HCT116 (cell line): ENCODE measurements at regions not wholly inside any gene's neighbourhood (a gene's known extent, or its start where the extent isn't known, plus 50 kb on each side); places are given as distances from the start of the nearest gene placed in this dataset.

Experiments
- ATAC-seq: fragments of 200-7000 bp; cut with Tn5 transposase; 2 replicates; pipeline ENCODE4 v1.9.1; 2020; ENCODE audit warnings: mild to moderate bottlenecking, moderate library complexity
- BruUV-seq: library from RNA; stranded (reverse); fragments of 400-500 nt; replicated peaks from 2 replicates; lab custom pipeline; 2021; lab: Mats Ljungman, UMichigan
- CTCF ChIA-PET: fragments of 300-600 bp; sonication (Branson Sonifier 250); formaldehyde crosslinking; loops from one replicate; lab custom pipeline; 2021; ENCODE audit warnings: antibody characterized with exemption; lab: Charles Lee
- POLR2A ChIA-PET: fragments of 300-600, 350-600 bp; sonication (Branson Sonifier 250); formaldehyde crosslinking; loops from one replicate; lab custom pipeline; 2021; ENCODE audit warnings: antibody characterized with exemption; lab: Charles Lee
- RAD21 ChIA-PET, 2 experiments: fragments of 300-600 bp; sonication (Branson Sonifier 250); formaldehyde crosslinking; loops; one replicate each; lab custom pipeline; 2023; ENCODE audit warnings: low total read pairs in 2 of 2; ENCODE audit not compliant: uncharacterized antibody in 2 of 2, unreplicated experiment in 2 of 2, low non-redundant PET in 1 of 2; lab: Charles Lee
- DNase-seq: peaks from one replicate; pipeline ENCODE4 v3.0.0-alpha.2; 2010; ENCODE audit warnings: low read depth, low spot score
- H2AFZ ChIP-seq: fragments of 200-600 bp; shearing (Covaris generic), sonication (generic); 2 replicates; pipeline ENCODE4 v1.6.1; 2017; ENCODE audit warnings: low read depth, mixed run types, mixed read lengths, antibody characterized with exemption, low read length; ENCODE audit not compliant: poor library complexity, severe bottlenecking
- H3K27ac ChIP-seq: 2 replicates; pipeline ENCODE4 v1.5.1; 2012; ENCODE audit warnings: low read depth, low read length
- H3K27me3 ChIP-seq: fragments of 200-600 bp; sonication (generic); 2 replicates; pipeline ENCODE4 v1.6.1; 2016; ENCODE audit warnings: mixed run types, low read length, mixed read lengths; ENCODE audit not compliant: insufficient read depth
- H3K36me3 ChIP-seq, 2 experiments: fragments of 200-500 bp in 1 of 2; fragments of 200-600 bp in 1 of 2; sonication (Bioruptor generic) in 1 of 2; sonication (generic) in 1 of 2; 2 replicates each; pipeline versions ENCODE4 v1.5.1 to v1.6.1; 2014 to 2016; ENCODE audit warnings: low read length in 2 of 2, inconsistent platforms in 1 of 2, mixed read lengths in 1 of 2, mixed run types in 1 of 2; ENCODE audit not compliant: insufficient read depth in 2 of 2, control insufficient read depth in 1 of 2
- H3K4me1 ChIP-seq, 2 experiments: fragments of 200-600 bp in 1 of 2; sonication (generic) in 1 of 2; 2 replicates each; pipeline versions ENCODE4 v1.5.1 to v1.6.1; 2012 to 2017; ENCODE audit warnings: low read length in 2 of 2, inconsistent platforms in 1 of 2, mild to moderate bottlenecking in 1 of 2, mixed read lengths in 1 of 2, mixed run types in 1 of 2, moderate library complexity in 1 of 2; ENCODE audit not compliant: insufficient read depth in 2 of 2, control insufficient read depth in 1 of 2
- H3K4me2 ChIP-seq: fragments of 200-600 bp; sonication (generic); 2 replicates; pipeline ENCODE4 v1.6.1; 2017; ENCODE audit warnings: mixed run types, low read length, mixed read lengths
- H3K4me3 ChIP-seq, 2 experiments: fragments of 200-600 bp in 1 of 2; sonication (generic) in 1 of 2; replicated peaks in 1 of 2; 2 replicates each; pipeline ENCODE4 v1.5.1; 2011 to 2016; ENCODE audit warnings: low read length in 2 of 2, control low read depth in 1 of 2, low read depth in 1 of 2, mild to moderate bottlenecking in 1 of 2, mixed read lengths in 1 of 2, mixed run types in 1 of 2
- H3K79me2 ChIP-seq: fragments of 200-600 bp; sonication (generic); 2 replicates; pipeline ENCODE4 v1.6.1; 2017; ENCODE audit warnings: mild to moderate bottlenecking, mixed run types, low read length, moderate library complexity, mixed read lengths; ENCODE audit not compliant: insufficient read depth
- H3K9ac ChIP-seq: fragments of 200-600 bp; sonication (generic); 2 replicates; pipeline ENCODE4 v1.6.1; 2016; ENCODE audit warnings: low read length, mixed read lengths
- H3K9me2 ChIP-seq: fragments of 200-600 bp; sonication (generic), shearing (Covaris generic); 2 replicates; pipeline ENCODE4 v1.6.1; 2017; ENCODE audit warnings: mixed run types, mild to moderate bottlenecking, moderate library complexity; ENCODE audit not compliant: insufficient read depth
- H3K9me3 ChIP-seq, 2 experiments: fragments of 200-500 bp in 1 of 2; fragments of 200-600 bp in 1 of 2; sonication (Bioruptor generic) in 1 of 2; sonication (generic) in 1 of 2; 2 replicates each; pipeline ENCODE4 v1.6.1; 2014 to 2017; ENCODE audit warnings: low read length in 2 of 2, mixed read lengths in 2 of 2, inconsistent platforms in 1 of 2, low read depth in 1 of 2, mild to moderate bottlenecking in 1 of 2, mixed run types in 1 of 2, moderate library complexity in 1 of 2; ENCODE audit not compliant: control insufficient read depth in 1 of 2, insufficient read depth in 1 of 2
- H4K20me1 ChIP-seq: fragments of 200-600 bp; sonication (generic), shearing (Covaris generic); 2 replicates; pipeline ENCODE4 v1.6.1; 2017; ENCODE audit warnings: mixed run types, mild to moderate bottlenecking, moderate library complexity; ENCODE audit not compliant: insufficient read depth
- CBX3 ChIP-seq: IDR thresholded peaks from 2 replicates; pipeline ENCODE4 v1.6.1; 2012; ENCODE audit warnings: low read depth
- EGR1 ChIP-seq: IDR thresholded peaks from 2 replicates; pipeline ENCODE4 v1.6.1; 2012; ENCODE audit warnings: low read depth
- ELF1 ChIP-seq: IDR thresholded peaks from 2 replicates; pipeline ENCODE4 v1.6.1; 2012; ENCODE audit warnings: low read depth, borderline replicate concordance
- FOSL1 ChIP-seq: IDR thresholded peaks from 2 replicates; pipeline ENCODE4 v1.6.1; 2012; ENCODE audit warnings: low read depth
- SRF ChIP-seq: IDR thresholded peaks from 2 replicates; pipeline ENCODE4 v1.6.1; 2012; ENCODE audit warnings: low read depth
- ZNF274 ChIP-seq: fragments of 200-500 bp; sonication (Bioruptor generic); IDR thresholded peaks from 2 replicates; pipeline ENCODE4 v1.6.1; 2014; ENCODE audit warnings: mild to moderate bottlenecking, low read depth, low read length, inconsistent platforms
- intact Hi-C: fragments of 100-400 bp; cut with micrococcal nuclease; formaldehyde crosslinking; loops from 2 replicates; pipeline ENCODE4 v1.10.0; 2022
- TF ChIP-seq, protein P1 (sequence below), 3 experiments: fragments of 200-600 bp in 1 of 3; sonication (generic) in 1 of 3; IDR thresholded peaks in 2 of 3; conservative IDR thresholded peaks in 1 of 3; 2 replicates each; pipeline ENCODE4 v1.5.1; 2012 to 2017; ENCODE audit warnings: low read depth in 2 of 3, low read length in 2 of 3, antibody characterized with exemption in 1 of 3, borderline replicate concordance in 1 of 3, control low read depth in 1 of 3, mild to moderate bottlenecking in 1 of 3, mixed read lengths in 1 of 3, mixed run types in 1 of 3, moderate library complexity in 1 of 3; ENCODE audit not compliant: insufficient read depth in 1 of 3
- TF ChIP-seq, protein P2 (sequence below): IDR thresholded peaks from 2 replicates; pipeline ENCODE4 v1.6.1; 2012
- TF ChIP-seq, protein P3 (sequence below): IDR thresholded peaks from 2 replicates; pipeline ENCODE4 v1.6.1; 2012

DNA sequence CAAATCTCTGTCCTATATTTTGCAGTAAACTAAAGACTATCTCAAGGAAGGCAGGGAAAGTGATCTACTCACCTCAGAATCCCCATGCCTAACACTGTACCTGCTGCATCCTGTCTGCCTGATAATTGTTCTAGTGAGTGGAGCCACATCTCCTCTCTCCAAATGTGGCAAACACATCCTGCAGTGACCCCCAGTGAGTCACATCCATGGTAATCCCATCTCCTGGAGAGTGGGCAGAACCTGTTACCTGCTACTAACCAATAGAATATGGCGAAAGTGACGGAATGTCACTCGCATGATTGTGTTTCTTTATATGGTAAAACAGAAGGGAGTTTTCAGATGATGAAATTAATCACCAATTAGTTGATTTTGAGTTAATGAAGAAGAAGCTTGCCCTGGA is 353.8 kb upstream of the DLGAP1 start:
- RAD21 ChIA-PET, result no interaction called here
- intact Hi-C loops, result no loop called here
- POLR2A ChIA-PET, result no interaction called here

DNA sequence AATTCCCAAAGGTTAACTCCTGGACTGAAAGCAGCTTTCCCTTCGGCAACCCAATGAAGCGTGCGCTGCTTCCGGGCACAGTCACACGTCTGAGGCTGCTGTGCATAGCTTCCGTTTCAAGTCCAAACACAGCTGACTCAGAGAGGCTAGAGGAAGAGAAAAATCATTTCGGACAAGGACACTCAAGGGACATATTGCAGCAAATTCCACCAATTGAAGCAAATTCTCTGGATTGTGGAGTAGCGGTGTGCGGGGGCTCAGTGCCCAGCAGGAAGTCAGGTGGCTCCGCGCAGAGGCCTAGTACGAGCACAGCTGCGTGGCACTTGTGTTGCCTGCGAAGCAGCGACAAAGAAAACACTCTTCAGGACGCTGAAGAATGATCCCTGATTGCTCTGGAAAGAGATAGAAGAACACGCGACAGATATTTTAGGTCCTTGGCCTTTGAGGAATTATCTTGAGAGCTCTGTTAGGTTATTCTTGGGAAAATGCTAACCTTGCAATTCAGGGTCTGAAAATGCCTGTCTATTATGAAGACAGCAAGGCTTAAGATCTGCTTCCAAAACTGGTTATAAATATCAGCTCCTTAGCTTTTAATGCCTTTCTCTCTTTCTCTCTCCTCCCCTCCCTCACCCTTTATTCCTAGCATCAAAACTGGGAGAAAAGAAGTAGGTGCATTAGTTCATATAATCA is 352.6 kb upstream of the DLGAP1 start:
- H3K4me3 ChIP-seq, result no peak overlapping the region
- H3K9me2 ChIP-seq, result no peaks in the 10 kb centered on the region
- ChIA-PET CTCF (no interaction called here), RAD21 (no interaction called here)
- H3K27me3 ChIP-seq, result no peaks in the 10 kb centered on the region
- H3K9ac ChIP-seq, result no peak overlapping the region
- H2AFZ ChIP-seq, result no peak overlapping the region
- no peak overlapping the region for H3K27ac ChIP-seq
- no peaks in the 10 kb centered on the region for H4K20me1 ChIP-seq
- no peak for ATAC-seq
- no peaks in the 10 kb centered on the region for H3K4me1 ChIP-seq
- BruUV-seq, result no TSS peak
- no peaks in the 10 kb centered on the region for H3K36me3 ChIP-seq
- TF ChIP-seq CBX3, result no peak
- TF ChIP-seq EGR1, result no peak
- TF ChIP-seq SRF, result no peak
- TF ChIP-seq, protein P1, sequence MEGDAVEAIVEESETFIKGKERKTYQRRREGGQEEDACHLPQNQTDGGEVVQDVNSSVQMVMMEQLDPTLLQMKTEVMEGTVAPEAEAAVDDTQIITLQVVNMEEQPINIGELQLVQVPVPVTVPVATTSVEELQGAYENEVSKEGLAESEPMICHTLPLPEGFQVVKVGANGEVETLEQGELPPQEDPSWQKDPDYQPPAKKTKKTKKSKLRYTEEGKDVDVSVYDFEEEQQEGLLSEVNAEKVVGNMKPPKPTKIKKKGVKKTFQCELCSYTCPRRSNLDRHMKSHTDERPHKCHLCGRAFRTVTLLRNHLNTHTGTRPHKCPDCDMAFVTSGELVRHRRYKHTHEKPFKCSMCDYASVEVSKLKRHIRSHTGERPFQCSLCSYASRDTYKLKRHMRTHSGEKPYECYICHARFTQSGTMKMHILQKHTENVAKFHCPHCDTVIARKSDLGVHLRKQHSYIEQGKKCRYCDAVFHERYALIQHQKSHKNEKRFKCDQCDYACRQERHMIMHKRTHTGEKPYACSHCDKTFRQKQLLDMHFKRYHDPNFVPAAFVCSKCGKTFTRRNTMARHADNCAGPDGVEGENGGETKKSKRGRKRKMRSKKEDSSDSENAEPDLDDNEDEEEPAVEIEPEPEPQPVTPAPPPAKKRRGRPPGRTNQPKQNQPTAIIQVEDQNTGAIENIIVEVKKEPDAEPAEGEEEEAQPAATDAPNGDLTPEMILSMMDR (IDR thresholded peaks at IDR 0.05 in 2 of 3, conservative IDR thresholded peaks at IDR 0.05 in 1 of 3; ENCODE audit: borderline replicate concordance in 1 of 3, insufficient read depth in 1 of 3, low read depth in 2 of 3, low read length in 2 of 3), result no peak
- TF ChIP-seq, all 23 proteins: peak for 0
- POLR2A ChIA-PET, result no interaction called here
- no peak overlapping the region for H3K4me2 ChIP-seq
- DNase-seq, result no peak
- H3K79me2 ChIP-seq, result no peaks in the 10 kb centered on the region
- intact Hi-C loops, result no loop called here
- H3K9me3 ChIP-seq, result peaks cover 16 to 33% of the 10 kb centered on the region in 2 experiments; a peak in 3 of 4 replicates

More for the DNA sequence above, 353.8 kb upstream of the DLGAP1 start:
- no peak for DNase-seq
- no peaks in the 10 kb centered on the region for H4K20me1 ChIP-seq
- H3K9me2 ChIP-seq, result no peaks in the 10 kb centered on the region
- H3K36me3 ChIP-seq, result no peaks in the 10 kb centered on the region
- ATAC-seq, result no peak
- no peak overlapping the region for H3K27ac ChIP-seq
- no TSS peak for BruUV-seq
- TF ChIP-seq, protein P2, sequence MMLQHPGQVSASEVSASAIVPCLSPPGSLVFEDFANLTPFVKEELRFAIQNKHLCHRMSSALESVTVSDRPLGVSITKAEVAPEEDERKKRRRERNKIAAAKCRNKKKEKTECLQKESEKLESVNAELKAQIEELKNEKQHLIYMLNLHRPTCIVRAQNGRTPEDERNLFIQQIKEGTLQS, result no peak
- TF ChIP-seq, protein P3, sequence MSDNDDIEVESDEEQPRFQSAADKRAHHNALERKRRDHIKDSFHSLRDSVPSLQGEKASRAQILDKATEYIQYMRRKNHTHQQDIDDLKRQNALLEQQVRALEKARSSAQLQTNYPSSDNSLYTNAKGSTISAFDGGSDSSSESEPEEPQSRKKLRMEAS, result no peak
- TF ChIP-seq FOSL1 (no peak), ZNF274 (no peak), ELF1 (no peak)
- CTCF ChIA-PET, result no interaction called here
- no peaks in the 10 kb centered on the region for H3K27me3 ChIP-seq
- H3K4me2 ChIP-seq, result no peak overlapping the region
- peaks cover 16 to 33% of the 10 kb centered on the region in 2 experiments; a peak in 3 of 4 replicates for H3K9me3 ChIP-seq
- H3K4me3 ChIP-seq, result no peak overlapping the region
- H3K79me2 ChIP-seq, result no peaks in the 10 kb centered on the region
- H3K9ac ChIP-seq, result no peak overlapping the region
- H3K4me1 ChIP-seq, result no peaks in the 10 kb centered on the region
- H2AFZ ChIP-seq, result no peak overlapping the region
